ENCODE measurements at regions not wholly inside any gene's neighbourhood (a gene's known extent, or its start where the extent isn't known, plus 50 kb on each side); places are given as distances from the start of the nearest gene placed in this dataset.

DNA sequence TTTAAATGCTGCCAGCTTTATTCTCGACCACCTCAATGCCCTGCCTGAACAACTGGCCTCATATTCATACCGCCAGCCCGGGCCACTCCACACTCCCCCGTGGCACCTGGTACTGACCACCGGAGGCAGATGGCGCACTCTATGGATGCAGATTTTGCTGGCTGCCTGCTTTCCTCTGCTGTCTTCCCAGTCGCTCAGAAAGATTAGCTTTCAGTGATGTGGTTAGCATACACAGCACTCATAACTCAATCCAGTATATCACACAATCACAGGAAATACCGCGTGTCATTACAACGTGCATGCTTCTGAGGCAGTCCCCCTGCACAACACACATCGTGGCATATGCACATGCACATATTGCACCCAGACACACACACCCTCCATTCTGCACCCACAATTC, 147.2 kb upstream of the BCOR start (continued):
- TF ChIP-seq, protein P1, sequence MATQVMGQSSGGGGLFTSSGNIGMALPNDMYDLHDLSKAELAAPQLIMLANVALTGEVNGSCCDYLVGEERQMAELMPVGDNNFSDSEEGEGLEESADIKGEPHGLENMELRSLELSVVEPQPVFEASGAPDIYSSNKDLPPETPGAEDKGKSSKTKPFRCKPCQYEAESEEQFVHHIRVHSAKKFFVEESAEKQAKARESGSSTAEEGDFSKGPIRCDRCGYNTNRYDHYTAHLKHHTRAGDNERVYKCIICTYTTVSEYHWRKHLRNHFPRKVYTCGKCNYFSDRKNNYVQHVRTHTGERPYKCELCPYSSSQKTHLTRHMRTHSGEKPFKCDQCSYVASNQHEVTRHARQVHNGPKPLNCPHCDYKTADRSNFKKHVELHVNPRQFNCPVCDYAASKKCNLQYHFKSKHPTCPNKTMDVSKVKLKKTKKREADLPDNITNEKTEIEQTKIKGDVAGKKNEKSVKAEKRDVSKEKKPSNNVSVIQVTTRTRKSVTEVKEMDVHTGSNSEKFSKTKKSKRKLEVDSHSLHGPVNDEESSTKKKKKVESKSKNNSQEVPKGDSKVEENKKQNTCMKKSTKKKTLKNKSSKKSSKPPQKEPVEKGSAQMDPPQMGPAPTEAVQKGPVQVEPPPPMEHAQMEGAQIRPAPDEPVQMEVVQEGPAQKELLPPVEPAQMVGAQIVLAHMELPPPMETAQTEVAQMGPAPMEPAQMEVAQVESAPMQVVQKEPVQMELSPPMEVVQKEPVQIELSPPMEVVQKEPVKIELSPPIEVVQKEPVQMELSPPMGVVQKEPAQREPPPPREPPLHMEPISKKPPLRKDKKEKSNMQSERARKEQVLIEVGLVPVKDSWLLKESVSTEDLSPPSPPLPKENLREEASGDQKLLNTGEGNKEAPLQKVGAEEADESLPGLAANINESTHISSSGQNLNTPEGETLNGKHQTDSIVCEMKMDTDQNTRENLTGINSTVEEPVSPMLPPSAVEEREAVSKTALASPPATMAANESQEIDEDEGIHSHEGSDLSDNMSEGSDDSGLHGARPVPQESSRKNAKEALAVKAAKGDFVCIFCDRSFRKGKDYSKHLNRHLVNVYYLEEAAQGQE (IDR thresholded peaks at IDR 0.05; ENCODE audit: low read depth, low read length), result no peak
- TF ChIP-seq CHD2 (IDR thresholded peaks at IDR 0.05; ENCODE audit: low read length, partially characterized antibody) (no peak), JUND (IDR thresholded peaks at IDR 0.05) (no peak), POLR2AphosphoS5 (IDR thresholded peaks at IDR 0.05; ENCODE audit: low read depth, low read length) (no peak)
- TF ChIP-seq, protein P2, sequence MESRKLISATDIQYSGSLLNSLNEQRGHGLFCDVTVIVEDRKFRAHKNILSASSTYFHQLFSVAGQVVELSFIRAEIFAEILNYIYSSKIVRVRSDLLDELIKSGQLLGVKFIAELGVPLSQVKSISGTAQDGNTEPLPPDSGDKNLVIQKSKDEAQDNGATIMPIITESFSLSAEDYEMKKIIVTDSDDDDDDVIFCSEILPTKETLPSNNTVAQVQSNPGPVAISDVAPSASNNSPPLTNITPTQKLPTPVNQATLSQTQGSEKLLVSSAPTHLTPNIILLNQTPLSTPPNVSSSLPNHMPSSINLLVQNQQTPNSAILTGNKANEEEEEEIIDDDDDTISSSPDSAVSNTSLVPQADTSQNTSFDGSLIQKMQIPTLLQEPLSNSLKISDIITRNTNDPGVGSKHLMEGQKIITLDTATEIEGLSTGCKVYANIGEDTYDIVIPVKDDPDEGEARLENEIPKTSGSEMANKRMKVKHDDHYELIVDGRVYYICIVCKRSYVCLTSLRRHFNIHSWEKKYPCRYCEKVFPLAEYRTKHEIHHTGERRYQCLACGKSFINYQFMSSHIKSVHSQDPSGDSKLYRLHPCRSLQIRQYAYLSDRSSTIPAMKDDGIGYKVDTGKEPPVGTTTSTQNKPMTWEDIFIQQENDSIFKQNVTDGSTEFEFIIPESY (IDR thresholded peaks at IDR 0.05; ENCODE audit: borderline replicate concordance, low read depth), result no peak
- TF ChIP-seq, protein P3, sequence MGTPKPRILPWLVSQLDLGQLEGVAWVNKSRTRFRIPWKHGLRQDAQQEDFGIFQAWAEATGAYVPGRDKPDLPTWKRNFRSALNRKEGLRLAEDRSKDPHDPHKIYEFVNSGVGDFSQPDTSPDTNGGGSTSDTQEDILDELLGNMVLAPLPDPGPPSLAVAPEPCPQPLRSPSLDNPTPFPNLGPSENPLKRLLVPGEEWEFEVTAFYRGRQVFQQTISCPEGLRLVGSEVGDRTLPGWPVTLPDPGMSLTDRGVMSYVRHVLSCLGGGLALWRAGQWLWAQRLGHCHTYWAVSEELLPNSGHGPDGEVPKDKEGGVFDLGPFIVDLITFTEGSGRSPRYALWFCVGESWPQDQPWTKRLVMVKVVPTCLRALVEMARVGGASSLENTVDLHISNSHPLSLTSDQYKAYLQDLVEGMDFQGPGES (IDR thresholded peaks at IDR 0.05; ENCODE audit: low read depth, low read length), result no peak

DNA sequence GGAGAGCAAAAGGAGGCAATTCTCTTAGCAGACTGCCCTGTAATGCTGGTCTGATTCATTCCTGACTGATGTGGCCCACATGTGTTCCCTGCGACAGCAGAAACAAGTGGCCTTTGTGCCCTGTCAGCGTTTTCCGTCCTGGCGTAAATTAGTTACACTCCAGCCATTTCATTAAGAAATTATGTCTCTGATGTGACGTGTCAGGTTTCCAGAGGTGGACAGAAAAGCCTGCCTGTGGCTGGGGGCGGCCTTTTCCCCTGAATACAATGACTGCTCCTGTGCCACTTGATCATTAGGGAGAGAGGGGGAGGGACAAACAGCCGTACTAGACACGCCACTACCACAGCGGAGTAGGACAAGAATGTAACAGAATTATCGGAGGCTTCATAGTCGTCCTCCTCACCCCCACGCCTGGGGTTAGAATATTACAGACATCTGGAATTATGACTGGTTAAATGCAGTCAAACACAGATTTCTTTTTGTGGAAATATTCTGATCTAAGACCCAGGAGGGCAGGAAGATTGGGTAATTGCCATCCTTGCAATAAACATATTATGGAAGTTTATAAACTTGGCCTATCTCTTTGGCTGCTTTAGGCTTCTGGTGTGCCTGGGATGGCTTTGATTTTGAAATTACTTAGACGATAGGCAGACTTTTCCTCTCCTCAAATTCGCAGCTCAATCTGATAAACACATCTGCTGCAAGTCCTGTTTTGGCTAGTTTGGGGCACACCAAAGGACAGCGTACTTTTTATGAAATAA, 146.2 kb upstream of the BCOR start:
- peak overlapping the region in 1 of 2 experiments; percentile 92; a peak in 2 of 4 replicates for H3K27ac ChIP-seq (ENCODE audit: low read depth in 2 of 2, low read length in 1 of 2)
- H3K9me3 ChIP-seq, result no peaks in the 10 kb centered on the region
- POLR2A ChIA-PET, result interaction anchor here (1.4 to 1.9 kb wide), 2 partner anchors 29 to 68 kb away, joined by 5 to 18 read pairs; no protein-coding TSS in a partner anchor
- 42% methylated on average over 15 of the region's 15 CpGs for WGBS (ENCODE audit: low lambda C conversion rate)
- peaks cover 9% of the 10 kb centered on the region; the same call in 1 of the 2 replicates for H3K27me3 ChIP-seq (ENCODE audit: insufficient read depth)
- peak; percentile 48 for DNase-seq
- TF ChIP-seq RFX5 (IDR thresholded peaks at IDR 0.05; ENCODE audit: low read length) (no peak), MXI1 (IDR thresholded peaks at IDR 0.05; ENCODE audit: low read depth, low read length) (peak; percentile 60; the same call in 1 of the 2 replicates), EP300 (IDR thresholded peaks at IDR 0.05; ENCODE audit: borderline replicate concordance in 1 of 2, low read depth in 1 of 2, low read length in 1 of 2) (0 out of 4 replicates have a peak, but pooled peaks of 1 of the 2 experiments have one; percentile 4), NRF1 (IDR thresholded peaks at IDR 0.05; ENCODE audit: low read depth, low read length) (no peak)
- no peaks in the 10 kb centered on the region for H3K9me2 ChIP-seq
- no peaks in the 10 kb centered on the region for H3F3A ChIP-seq (replicated peaks; ENCODE audit: insufficient read depth)
- H4K20me1 ChIP-seq (ENCODE audit: insufficient read depth), result no peaks in the 10 kb centered on the region
- no peak overlapping the region for H2AFZ ChIP-seq (ENCODE audit: low read depth)
- H3K79me2 ChIP-seq (ENCODE audit: insufficient read depth), result no peaks in the 10 kb centered on the region
- H3K9ac ChIP-seq, result no peak overlapping the region
- H3K4me1 ChIP-seq (ENCODE audit: control insufficient read depth in 1 of 2, insufficient read depth in 2 of 2, low read depth in 1 of 2, low read length in 1 of 2), result peaks cover 0 to 31% of the 10 kb centered on the region in 2 experiments; a peak in 1 of 4 replicates
- H3K36me3 ChIP-seq (replicated peaks in 1 of 2; ENCODE audit: control insufficient read depth in 1 of 2, insufficient read depth in 2 of 2, low read length in 1 of 2), result no peaks in the 10 kb centered on the region
- H3K4me2 ChIP-seq, result no peak overlapping the region
- H3K4me3 ChIP-seq (ENCODE audit: low read depth in 2 of 2, low read length in 1 of 2), result no peak overlapping the region
- CTCF ChIA-PET, result interaction anchor here (0.8 to 1.6 kb wide), 5 partner anchors 15 to 79 kb away, joined by 3 to 5 read pairs (median 4); no protein-coding TSS in a partner anchor

All from SK-N-SH (cell line).